MCF 10A (cell line): ENCODE measurements at regions not wholly inside any gene's neighbourhood (a gene's known extent, or its start where the extent isn't known, plus 50 kb on each side); places are given as distances from the start of the nearest gene placed in this dataset.

ENCODE experiments used
- BruUV-seq: library from RNA; stranded (reverse); fragments of 400-500 nt; replicated peaks from 2 replicates; lab custom pipeline; 2021; lab: Mats Ljungman, UMichigan
- CTCF ChIA-PET: fragments of 300-600 bp; sonication (Branson Sonifier 250); formaldehyde crosslinking; extraction: SDS; loops from one replicate; lab custom pipeline; 2021; ENCODE audit warnings: antibody characterized with exemption, inconsistent platforms; lab: Yijun Ruan, JAX
- POLR2A ChIA-PET: fragments of 300-600, 350-650 bp; sonication (Branson Sonifier 250); formaldehyde crosslinking; extraction: SDS; loops from one replicate; lab custom pipeline; 2020; ENCODE audit warnings: antibody characterized with exemption, inconsistent platforms; lab: Yijun Ruan, JAX
- DNase-seq: peaks from one replicate; pipeline ENCODE4 v3.0.0-alpha.2; 2018; ENCODE audit not compliant: unreplicated experiment
- H3K27ac Mint-ChIP-seq: one replicate; pipeline ENCODE4 v1.8.0; 2022; ENCODE audit warnings: mild to moderate bottlenecking, low read depth, mixed read lengths; ENCODE audit not compliant: unreplicated experiment
- H3K27me3 Mint-ChIP-seq: one replicate; pipeline ENCODE4 v1.8.0; 2022; ENCODE audit warnings: mixed read lengths; ENCODE audit not compliant: insufficient read depth, unreplicated experiment
- H3K36me3 Mint-ChIP-seq: one replicate; pipeline ENCODE4 v1.8.0; 2022; ENCODE audit warnings: mild to moderate bottlenecking, moderate library complexity, mixed read lengths; ENCODE audit not compliant: insufficient read depth, unreplicated experiment
- H3K4me1 Mint-ChIP-seq: one replicate; pipeline ENCODE4 v1.8.0; 2022; ENCODE audit warnings: mixed read lengths; ENCODE audit not compliant: insufficient read depth, unreplicated experiment
- H3K4me3 Mint-ChIP-seq: one replicate; pipeline ENCODE4 v1.8.0; 2022; ENCODE audit warnings: mild to moderate bottlenecking, moderate library complexity, mixed read lengths; ENCODE audit not compliant: unreplicated experiment
- H3K9me3 Mint-ChIP-seq: one replicate; pipeline ENCODE4 v1.8.0; 2022; ENCODE audit warnings: mixed read lengths; ENCODE audit not compliant: unreplicated experiment
- intact Hi-C: fragments of 100-400 bp; cut with micrococcal nuclease; formaldehyde crosslinking; loops from 2 replicates; pipeline ENCODE4 v1.14.1; 2022
- TF ChIP-seq, protein P1 (sequence below): fragments of 200-600 bp; IDR thresholded peaks from one replicate; pipeline ENCODE4 v1.8.0; 2022; ENCODE audit warnings: antibody characterized with exemption, mild to moderate bottlenecking; ENCODE audit not compliant: unreplicated experiment

DNA sequence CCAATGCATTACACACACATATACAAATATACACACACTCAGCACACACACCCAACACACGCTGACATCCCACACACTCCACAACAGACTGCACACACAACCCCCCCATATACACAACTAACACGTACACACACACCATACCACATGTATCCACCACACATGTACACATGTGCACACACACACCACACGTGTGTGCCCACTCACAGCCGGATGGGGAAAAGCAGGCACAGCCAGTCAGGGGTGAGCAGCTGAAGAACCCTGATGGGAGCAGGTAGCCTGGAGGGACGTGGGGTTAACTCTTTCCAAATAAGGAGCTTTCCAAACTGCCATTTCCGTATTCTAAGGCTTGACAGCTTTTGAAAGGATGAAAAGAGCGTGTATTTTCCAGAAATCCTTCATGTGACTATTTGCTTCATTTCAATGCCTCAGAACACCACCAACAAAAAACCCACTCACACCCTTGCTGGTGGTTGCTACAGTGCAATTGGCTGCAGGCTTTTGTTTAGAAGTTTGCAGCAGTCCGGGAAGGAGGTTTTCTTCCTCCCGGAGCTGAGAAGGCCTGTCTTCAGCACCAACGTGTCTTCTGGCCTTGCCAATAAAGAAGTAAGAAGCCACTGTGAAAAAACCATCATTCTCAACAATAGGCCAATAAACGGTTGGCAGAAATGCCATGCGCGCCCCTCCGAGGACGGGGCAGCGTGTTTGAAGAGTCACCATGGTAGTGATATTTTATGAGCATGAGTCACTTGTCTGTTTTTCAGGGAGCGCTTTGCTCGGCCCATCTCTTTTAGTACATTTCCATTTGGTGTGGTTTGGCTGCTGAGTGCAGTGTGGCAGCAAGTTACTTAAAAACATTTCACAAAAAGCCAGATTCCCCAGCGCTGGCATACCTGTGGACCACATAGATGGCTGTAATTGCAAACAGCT, 131.3 kb upstream of the GMDS start:
- Mint-ChIP-seq H3K27ac (no peak overlapping the region), H3K4me1 (peaks cover 14% of the 10 kb centered on the region), H3K9me3 (peaks cover 9% of the 10 kb centered on the region), H3K36me3 (no peaks in the 10 kb centered on the region), H3K4me3 (no peak overlapping the region), H3K27me3 (no peaks in the 10 kb centered on the region)
- ChIA-PET POLR2A (interaction anchor here (1.3 kb wide), 1 partner anchor 19 kb away, joined by 5 read pairs; no protein-coding TSS in a partner anchor), CTCF (interaction anchor here (0.6 kb wide), 2 partner anchors 105 to 272 kb away, joined by 3 read pairs; no protein-coding TSS in a partner anchor)
- intact Hi-C loops: no loop called here
- TF ChIP-seq, protein P1, sequence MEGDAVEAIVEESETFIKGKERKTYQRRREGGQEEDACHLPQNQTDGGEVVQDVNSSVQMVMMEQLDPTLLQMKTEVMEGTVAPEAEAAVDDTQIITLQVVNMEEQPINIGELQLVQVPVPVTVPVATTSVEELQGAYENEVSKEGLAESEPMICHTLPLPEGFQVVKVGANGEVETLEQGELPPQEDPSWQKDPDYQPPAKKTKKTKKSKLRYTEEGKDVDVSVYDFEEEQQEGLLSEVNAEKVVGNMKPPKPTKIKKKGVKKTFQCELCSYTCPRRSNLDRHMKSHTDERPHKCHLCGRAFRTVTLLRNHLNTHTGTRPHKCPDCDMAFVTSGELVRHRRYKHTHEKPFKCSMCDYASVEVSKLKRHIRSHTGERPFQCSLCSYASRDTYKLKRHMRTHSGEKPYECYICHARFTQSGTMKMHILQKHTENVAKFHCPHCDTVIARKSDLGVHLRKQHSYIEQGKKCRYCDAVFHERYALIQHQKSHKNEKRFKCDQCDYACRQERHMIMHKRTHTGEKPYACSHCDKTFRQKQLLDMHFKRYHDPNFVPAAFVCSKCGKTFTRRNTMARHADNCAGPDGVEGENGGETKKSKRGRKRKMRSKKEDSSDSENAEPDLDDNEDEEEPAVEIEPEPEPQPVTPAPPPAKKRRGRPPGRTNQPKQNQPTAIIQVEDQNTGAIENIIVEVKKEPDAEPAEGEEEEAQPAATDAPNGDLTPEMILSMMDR: no peak
- peak; percentile 62 for DNase-seq
- BruUV-seq: no TSS peak

DNA sequence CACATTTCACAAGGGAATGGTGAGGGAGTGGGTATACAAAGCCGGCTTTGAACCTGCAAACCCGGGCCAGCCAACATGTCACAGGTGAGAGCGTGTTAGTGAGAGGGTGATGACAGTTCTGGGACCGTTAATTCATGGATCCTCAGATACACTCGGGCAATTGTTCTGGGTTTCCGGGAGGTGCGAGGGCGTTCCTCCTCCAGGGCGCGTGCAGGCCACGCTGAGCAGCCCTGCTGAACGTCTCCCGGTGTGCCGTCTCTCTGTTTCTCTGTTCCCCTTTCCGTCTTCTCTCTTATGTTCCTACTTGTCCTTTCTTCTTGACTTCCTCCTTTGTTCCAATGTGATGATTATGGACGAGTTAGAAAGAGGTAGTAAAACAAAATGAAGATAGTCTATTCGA, 130.0 kb upstream of the GMDS start:
- no peak overlapping the region for H3K4me3 Mint-ChIP-seq
- intact Hi-C loops: no loop called here
- TF ChIP-seq, protein P1: no peak
- H3K9me3 Mint-ChIP-seq: peaks cover 9% of the 10 kb centered on the region
- CTCF ChIA-PET: no interaction called here
- peaks cover 14% of the 10 kb centered on the region for H3K4me1 Mint-ChIP-seq
- POLR2A ChIA-PET: no interaction called here
- H3K36me3 Mint-ChIP-seq: no peaks in the 10 kb centered on the region
- no peaks in the 10 kb centered on the region for H3K27me3 Mint-ChIP-seq
- BruUV-seq: no TSS peak
- H3K27ac Mint-ChIP-seq: no peak overlapping the region
- DNase-seq: no peak

DNA sequence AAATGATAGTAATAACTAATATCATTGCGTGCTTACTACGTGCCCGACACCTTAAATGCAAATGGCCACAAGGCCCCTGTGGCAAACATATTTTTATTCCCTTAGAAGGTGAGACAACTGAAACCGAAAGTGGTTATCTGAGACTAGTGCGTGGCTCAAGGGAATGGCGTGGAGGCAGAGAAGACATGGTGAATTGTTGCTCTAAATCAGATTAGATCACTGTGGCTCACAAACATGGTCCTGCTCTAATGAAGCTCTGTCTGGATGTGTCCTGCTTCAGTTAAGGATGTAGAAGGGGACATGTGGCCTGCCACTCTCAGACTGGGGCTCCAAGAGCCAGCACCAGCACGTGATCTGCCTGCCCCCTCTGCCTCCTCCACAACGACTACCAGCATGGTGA, 124.2 kb upstream of the GMDS start:
- TF ChIP-seq, protein P1: no peak
- CTCF ChIA-PET: no interaction called here
- POLR2A ChIA-PET: no interaction called here
- no peak overlapping the region for H3K27ac Mint-ChIP-seq
- no TSS peak for BruUV-seq
- H3K27me3 Mint-ChIP-seq: no peaks in the 10 kb centered on the region
- H3K9me3 Mint-ChIP-seq: no peaks in the 10 kb centered on the region
- no peaks in the 10 kb centered on the region for H3K36me3 Mint-ChIP-seq
- peaks cover 6% of the 10 kb centered on the region for H3K4me1 Mint-ChIP-seq
- intact Hi-C loops: no loop called here
- DNase-seq: no peak
- no peak overlapping the region for H3K4me3 Mint-ChIP-seq

DNA sequence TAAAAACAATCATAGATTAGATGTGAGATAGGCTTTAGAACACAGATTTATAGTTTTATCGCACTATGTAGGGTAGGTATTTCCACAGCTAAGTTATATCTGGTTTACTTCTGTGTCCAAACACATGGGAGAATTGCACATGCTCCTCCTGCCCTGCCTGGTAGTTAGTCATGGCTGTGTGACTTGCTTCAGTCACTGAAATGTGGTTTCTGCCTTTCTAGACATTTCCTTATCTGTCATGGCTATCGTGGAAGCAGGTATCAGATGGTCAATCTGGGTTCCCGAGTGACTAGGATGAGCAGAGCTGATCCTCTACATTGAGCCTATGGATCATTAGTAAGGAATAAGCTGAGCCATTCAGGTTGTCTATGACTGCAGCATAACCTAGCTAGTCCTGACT, 117.8 kb upstream of the GMDS start:
- H3K9me3 Mint-ChIP-seq: no peaks in the 10 kb centered on the region
- intact Hi-C loops: no loop called here
- H3K36me3 Mint-ChIP-seq: no peaks in the 10 kb centered on the region
- CTCF ChIA-PET: no interaction called here
- no peak for DNase-seq
- H3K4me3 Mint-ChIP-seq: no peak overlapping the region
- peaks cover 6% of the 10 kb centered on the region for H3K4me1 Mint-ChIP-seq
- no TSS peak for BruUV-seq
- TF ChIP-seq, protein P1: no peak
- no peak overlapping the region for H3K27ac Mint-ChIP-seq
- no peaks in the 10 kb centered on the region for H3K27me3 Mint-ChIP-seq
- POLR2A ChIA-PET: no interaction called here
